HEK293 (cell line): ENCODE measurements at regions not wholly inside any gene's neighbourhood (a gene's known extent, or its start where the extent isn't known, plus 50 kb on each side); places are given as distances from the start of the nearest gene placed in this dataset.

Source experiments
- RBAK ChIP-seq: fragments of 450-650 bp; formaldehyde crosslinking; IDR thresholded peaks from 2 replicates; pipeline ENCODE4 v1.5.1; 2016; ENCODE audit warnings: missing biosample characterization, missing genetic modification characterization
- TCF7L2 ChIP-seq: IDR thresholded peaks from 2 replicates; pipeline ENCODE4 v1.6.1; 2011; ENCODE audit warnings: low read depth, mild to moderate bottlenecking, inconsistent platforms, low read length, moderate library complexity, borderline replicate concordance
- TRIM28 ChIP-seq: IDR thresholded peaks from 2 replicates; pipeline ENCODE4 v1.6.1; 2011; ENCODE audit warnings: low read length, control low read depth, borderline replicate concordance
- ZNF157 ChIP-seq: fragments of 450-650 bp; formaldehyde crosslinking; IDR thresholded peaks from 2 replicates; pipeline ENCODE4 v1.5.1; 2016; ENCODE audit warnings: missing biosample characterization, missing genetic modification characterization
- ZNF239 ChIP-seq: fragments of 450-650 bp; formaldehyde crosslinking; IDR thresholded peaks from 2 replicates; pipeline ENCODE4 v1.5.1; 2016; ENCODE audit warnings: missing biosample characterization, missing genetic modification characterization
- ZNF660 ChIP-seq: fragments of 450-650 bp; IDR thresholded peaks from 2 replicates; pipeline ENCODE4 v1.5.1; 2018; ENCODE audit warnings: missing biosample characterization, mild to moderate bottlenecking, missing genetic modification characterization
- ZNF768 ChIP-seq: fragments of 450-650 bp; formaldehyde crosslinking; IDR thresholded peaks from 2 replicates; pipeline ENCODE4 v1.5.1; 2018; ENCODE audit warnings: missing biosample characterization, mild to moderate bottlenecking, missing genetic modification characterization
- TF ChIP-seq, protein P1 (sequence below): fragments of 450-650 bp; formaldehyde crosslinking; IDR thresholded peaks from 2 replicates; pipeline ENCODE4 v1.5.1; 2016; ENCODE audit warnings: missing biosample characterization, missing genetic modification characterization
- TF ChIP-seq, protein P2 (sequence below): fragments of 450-650 bp; formaldehyde crosslinking; IDR thresholded peaks from 2 replicates; pipeline ENCODE4 v1.5.1; 2017; ENCODE audit warnings: missing biosample characterization, missing genetic modification characterization
- TF ChIP-seq, protein P3 (sequence below): fragments of 450-650 bp; formaldehyde crosslinking; IDR thresholded peaks from 2 replicates; pipeline ENCODE4 v1.5.1; 2016; ENCODE audit warnings: missing biosample characterization, missing genetic modification characterization
- TF ChIP-seq, protein P4 (sequence below): fragments of 450-650 bp; formaldehyde crosslinking; IDR thresholded peaks from 2 replicates; pipeline ENCODE4 v1.5.1; 2016; ENCODE audit warnings: missing biosample characterization, missing genetic modification characterization

DNA sequence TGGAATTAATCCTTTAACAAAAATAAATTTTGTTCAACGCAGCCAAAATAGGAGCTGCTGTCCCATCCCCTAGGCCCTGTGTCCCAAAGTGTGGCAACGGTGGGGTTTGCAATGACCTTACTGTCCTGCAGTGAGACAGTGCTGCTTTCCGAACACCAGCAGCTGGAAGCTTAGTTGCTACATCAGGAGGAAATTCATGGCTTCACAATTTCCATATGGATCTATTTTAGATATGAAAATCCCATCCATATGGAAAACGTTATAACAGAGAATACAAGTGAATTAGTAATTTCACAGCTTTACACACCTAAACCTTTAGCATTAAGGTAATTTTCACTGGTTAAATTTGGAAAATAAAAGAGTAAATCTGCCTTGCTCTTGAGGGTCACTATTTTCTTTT, 396.3 kb upstream of the TENM3 start:
- TF ChIP-seq ZNF239: no peak
- TF ChIP-seq, protein P1, sequence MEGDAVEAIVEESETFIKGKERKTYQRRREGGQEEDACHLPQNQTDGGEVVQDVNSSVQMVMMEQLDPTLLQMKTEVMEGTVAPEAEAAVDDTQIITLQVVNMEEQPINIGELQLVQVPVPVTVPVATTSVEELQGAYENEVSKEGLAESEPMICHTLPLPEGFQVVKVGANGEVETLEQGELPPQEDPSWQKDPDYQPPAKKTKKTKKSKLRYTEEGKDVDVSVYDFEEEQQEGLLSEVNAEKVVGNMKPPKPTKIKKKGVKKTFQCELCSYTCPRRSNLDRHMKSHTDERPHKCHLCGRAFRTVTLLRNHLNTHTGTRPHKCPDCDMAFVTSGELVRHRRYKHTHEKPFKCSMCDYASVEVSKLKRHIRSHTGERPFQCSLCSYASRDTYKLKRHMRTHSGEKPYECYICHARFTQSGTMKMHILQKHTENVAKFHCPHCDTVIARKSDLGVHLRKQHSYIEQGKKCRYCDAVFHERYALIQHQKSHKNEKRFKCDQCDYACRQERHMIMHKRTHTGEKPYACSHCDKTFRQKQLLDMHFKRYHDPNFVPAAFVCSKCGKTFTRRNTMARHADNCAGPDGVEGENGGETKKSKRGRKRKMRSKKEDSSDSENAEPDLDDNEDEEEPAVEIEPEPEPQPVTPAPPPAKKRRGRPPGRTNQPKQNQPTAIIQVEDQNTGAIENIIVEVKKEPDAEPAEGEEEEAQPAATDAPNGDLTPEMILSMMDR (tag by site-specific recombination): no peak
- TF ChIP-seq, protein P2, sequence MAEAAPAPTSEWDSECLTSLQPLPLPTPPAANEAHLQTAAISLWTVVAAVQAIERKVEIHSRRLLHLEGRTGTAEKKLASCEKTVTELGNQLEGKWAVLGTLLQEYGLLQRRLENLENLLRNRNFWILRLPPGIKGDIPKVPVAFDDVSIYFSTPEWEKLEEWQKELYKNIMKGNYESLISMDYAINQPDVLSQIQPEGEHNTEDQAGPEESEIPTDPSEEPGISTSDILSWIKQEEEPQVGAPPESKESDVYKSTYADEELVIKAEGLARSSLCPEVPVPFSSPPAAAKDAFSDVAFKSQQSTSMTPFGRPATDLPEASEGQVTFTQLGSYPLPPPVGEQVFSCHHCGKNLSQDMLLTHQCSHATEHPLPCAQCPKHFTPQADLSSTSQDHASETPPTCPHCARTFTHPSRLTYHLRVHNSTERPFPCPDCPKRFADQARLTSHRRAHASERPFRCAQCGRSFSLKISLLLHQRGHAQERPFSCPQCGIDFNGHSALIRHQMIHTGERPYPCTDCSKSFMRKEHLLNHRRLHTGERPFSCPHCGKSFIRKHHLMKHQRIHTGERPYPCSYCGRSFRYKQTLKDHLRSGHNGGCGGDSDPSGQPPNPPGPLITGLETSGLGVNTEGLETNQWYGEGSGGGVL (tag by site-specific recombination): no peak
- TF ChIP-seq, protein P3, sequence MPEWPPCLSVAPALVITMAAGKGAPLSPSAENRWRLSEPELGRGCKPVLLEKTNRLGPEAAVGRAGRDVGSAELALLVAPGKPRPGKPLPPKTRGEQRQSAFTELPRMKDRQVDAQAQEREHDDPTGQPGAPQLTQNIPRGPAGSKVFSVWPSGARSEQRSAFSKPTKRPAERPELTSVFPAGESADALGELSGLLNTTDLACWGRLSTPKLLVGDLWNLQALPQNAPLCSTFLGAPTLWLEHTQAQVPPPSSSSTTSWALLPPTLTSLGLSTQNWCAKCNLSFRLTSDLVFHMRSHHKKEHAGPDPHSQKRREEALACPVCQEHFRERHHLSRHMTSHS (tag by site-specific recombination): no peak
- TF ChIP-seq ZNF660 (tag by site-specific recombination): no peak
- no peak for TF ChIP-seq TRIM28
- TF ChIP-seq RBAK (tag by site-specific recombination): no peak
- TF ChIP-seq, protein P4, sequence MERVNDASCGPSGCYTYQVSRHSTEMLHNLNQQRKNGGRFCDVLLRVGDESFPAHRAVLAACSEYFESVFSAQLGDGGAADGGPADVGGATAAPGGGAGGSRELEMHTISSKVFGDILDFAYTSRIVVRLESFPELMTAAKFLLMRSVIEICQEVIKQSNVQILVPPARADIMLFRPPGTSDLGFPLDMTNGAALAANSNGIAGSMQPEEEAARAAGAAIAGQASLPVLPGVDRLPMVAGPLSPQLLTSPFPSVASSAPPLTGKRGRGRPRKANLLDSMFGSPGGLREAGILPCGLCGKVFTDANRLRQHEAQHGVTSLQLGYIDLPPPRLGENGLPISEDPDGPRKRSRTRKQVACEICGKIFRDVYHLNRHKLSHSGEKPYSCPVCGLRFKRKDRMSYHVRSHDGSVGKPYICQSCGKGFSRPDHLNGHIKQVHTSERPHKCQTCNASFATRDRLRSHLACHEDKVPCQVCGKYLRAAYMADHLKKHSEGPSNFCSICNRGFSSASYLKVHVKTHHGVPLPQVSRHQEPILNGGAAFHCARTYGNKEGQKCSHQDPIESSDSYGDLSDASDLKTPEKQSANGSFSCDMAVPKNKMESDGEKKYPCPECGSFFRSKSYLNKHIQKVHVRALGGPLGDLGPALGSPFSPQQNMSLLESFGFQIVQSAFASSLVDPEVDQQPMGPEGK (tag by site-specific recombination): no peak
- no peak for TF ChIP-seq TCF7L2
- no peak for TF ChIP-seq ZNF768 (tag by site-specific recombination)
- no peak for TF ChIP-seq ZNF157 (tag by site-specific recombination)
